HG03280 (cell line): ENCODE measurements at regions not wholly inside any gene's neighbourhood (a gene's known extent, or its start where the extent isn't known, plus 50 kb on each side); places are given as distances from the start of the nearest gene placed in this dataset.

Experiments used
- ATAC-seq: cut with Tn5 transposase; IDR thresholded peaks from one replicate; pipeline ENCODE4 v1.9.1; 2021; ENCODE audit warnings: mild to moderate bottlenecking, moderate library complexity; ENCODE audit not compliant: unreplicated experiment

GRCh38 chr4:26099967-26100366 is 185.9 kb downstream of the SMIM20 start:
- no peak for ATAC-seq

GRCh38 chr4:26101011-26101410 is 187.0 kb downstream of the SMIM20 start:
- no peak for ATAC-seq

- ATAC-seq, result peak; percentile 81
These were observed 190.2 kb downstream of the SMIM20 start for GRCh38 chr4:26104056-26104685.

- no peak for ATAC-seq
These were observed 191.3 kb downstream of the SMIM20 start for GRCh38 chr4:26105337-26105736.

GRCh38 chr4:26105815-26106699 is 192.0 kb downstream of the SMIM20 start:
- no peak for ATAC-seq

GRCh38 chr4:26106776-26107175 is 192.8 kb downstream of the SMIM20 start:
- no peak for ATAC-seq

- ATAC-seq, result no peak
These were observed 194.0 kb downstream of the SMIM20 start for GRCh38 chr4:26108054-26108453.

GRCh38 chr4:26110493-26110892 is 196.5 kb downstream of the SMIM20 start:
- ATAC-seq, result no peak

- no peak for ATAC-seq
These were observed 199.4 kb downstream of the SMIM20 start for GRCh38 chr4:26113339-26113940.

- ATAC-seq, result no peak
These were observed 202.0 kb downstream of the SMIM20 start for GRCh38 chr4:26116057-26116456.

- no peak for ATAC-seq
These were observed 200.6 kb upstream of the RBPJ start for GRCh38 chr4:26120098-26120825.

- no peak for ATAC-seq
These were observed 198.1 kb upstream of the RBPJ start for GRCh38 chr4:26122690-26123089.

GRCh38 chr4:26124753-26125321 is 196.0 kb upstream of the RBPJ start:
- ATAC-seq, result no peak

- ATAC-seq, result peak; percentile 65
These were observed 194.6 kb upstream of the RBPJ start for GRCh38 chr4:26126143-26126718.

- no peak for ATAC-seq
These were observed 193.8 kb upstream of the RBPJ start for GRCh38 chr4:26126994-26127393.

GRCh38 chr4:26127851-26128337 is 192.9 kb upstream of the RBPJ start:
- no peak for ATAC-seq

GRCh38 chr4:26130173-26130572 is 190.6 kb upstream of the RBPJ start:
- peak; percentile 54 for ATAC-seq

- ATAC-seq, result no peak
These were observed 189.9 kb upstream of the RBPJ start for GRCh38 chr4:26130841-26131432.

- peak; percentile 43 for ATAC-seq
These were observed 189.1 kb upstream of the RBPJ start for GRCh38 chr4:26131711-26132110.

- no peak for ATAC-seq
These were observed 188.0 kb upstream of the RBPJ start for GRCh38 chr4:26132858-26133257.
